ENCODE measurements at regions not wholly inside any gene's neighbourhood (a gene's known extent, or its start where the extent isn't known, plus 50 kb on each side); places are given as distances from the start of the nearest gene placed in this dataset.

- Histone ChIP-seq H3K27ac (no peak overlapping the region), H3K36me3 (no peaks in the 10 kb centered on the region), H3K4me1 (replicated peaks) (no peaks in the 10 kb centered on the region), H3K9me3 (no peaks in the 10 kb centered on the region), H3K27me3 (replicated peaks; ENCODE audit: insufficient read depth) (no peaks in the 10 kb centered on the region), H3K4me3 (no peak overlapping the region)
- intact Hi-C loops (cut with DNase I): no loop called here
- 59% methylated on average over 4 of the region's 4 CpGs for WGBS
- no peak for TF ChIP-seq POLR2AphosphoS5 (IDR thresholded peaks at IDR 0.05)
- no peak for TF ChIP-seq POLR2A (IDR thresholded peaks at IDR 0.05)
- TF ChIP-seq CTCF (IDR thresholded peaks at IDR 0.05): no peak
- DNase-seq (ENCODE audit: low spot score): no peak
Observed at GRCh38 chr12:63394349-63394748, 243.3 kb upstream of the AVPR1A start.

GRCh38 chr12:63389211-63389610 is 238.2 kb upstream of the AVPR1A start:
- intact Hi-C loops (cut with DNase I): no loop called here
- no peak overlapping the region for H3K4me3 ChIP-seq
- no peak for DNase-seq (ENCODE audit: low spot score)
- TF ChIP-seq CTCF (IDR thresholded peaks at IDR 0.05) (no peak), POLR2AphosphoS5 (IDR thresholded peaks at IDR 0.05) (no peak), POLR2A (IDR thresholded peaks at IDR 0.05) (no peak)
- WGBS: 95% methylated on average over 7 of the region's 7 CpGs
- no peaks in the 10 kb centered on the region for H3K9me3 ChIP-seq
- no peak overlapping the region for H3K27ac ChIP-seq
- no peaks in the 10 kb centered on the region for H3K27me3 ChIP-seq (replicated peaks; ENCODE audit: insufficient read depth)
- H3K36me3 ChIP-seq: no peaks in the 10 kb centered on the region
- no peaks in the 10 kb centered on the region for H3K4me1 ChIP-seq (replicated peaks)

- no peak overlapping the region for H3K4me3 ChIP-seq
- TF ChIP-seq POLR2AphosphoS5 (IDR thresholded peaks at IDR 0.05) (no peak), CTCF (IDR thresholded peaks at IDR 0.05) (no peak), POLR2A (IDR thresholded peaks at IDR 0.05) (no peak)
- 70% methylated on average over 4 of the region's 4 CpGs for WGBS
- no peaks in the 10 kb centered on the region for H3K27me3 ChIP-seq (replicated peaks; ENCODE audit: insufficient read depth)
- H3K27ac ChIP-seq: no peak overlapping the region
- no peaks in the 10 kb centered on the region for H3K4me1 ChIP-seq (replicated peaks)
- H3K9me3 ChIP-seq: no peaks in the 10 kb centered on the region
- no peaks in the 10 kb centered on the region for H3K36me3 ChIP-seq
- intact Hi-C loops (cut with DNase I): no loop called here
- DNase-seq (ENCODE audit: low spot score): no peak
Observed at GRCh38 chr12:63387771-63388170, 236.8 kb upstream of the AVPR1A start.

GRCh38 chr12:63382930-63383329 is 231.9 kb upstream of the AVPR1A start:
- intact Hi-C loops (cut with DNase I): no loop called here
- no peak for TF ChIP-seq POLR2A (IDR thresholded peaks at IDR 0.05)
- TF ChIP-seq POLR2AphosphoS5 (IDR thresholded peaks at IDR 0.05): no peak
- no peak for TF ChIP-seq CTCF (IDR thresholded peaks at IDR 0.05)
- no peaks in the 10 kb centered on the region for H3K36me3 ChIP-seq
- no peak for DNase-seq (ENCODE audit: low spot score)
- no peak overlapping the region for H3K4me3 ChIP-seq
- no peaks in the 10 kb centered on the region for H3K27me3 ChIP-seq (replicated peaks; ENCODE audit: insufficient read depth)
- no peaks in the 10 kb centered on the region for H3K9me3 ChIP-seq
- no peaks in the 10 kb centered on the region for H3K4me1 ChIP-seq (replicated peaks)
- no peak overlapping the region for H3K27ac ChIP-seq

GRCh38 chr12:63362791-63363190 is 211.8 kb upstream of the AVPR1A start:
- no peaks in the 10 kb centered on the region for H3K4me1 ChIP-seq (replicated peaks)
- H3K27ac ChIP-seq: no peak overlapping the region
- H3K27me3 ChIP-seq (replicated peaks; ENCODE audit: insufficient read depth): no peaks in the 10 kb centered on the region
- H3K36me3 ChIP-seq: no peaks in the 10 kb centered on the region
- no peak for TF ChIP-seq CTCF (IDR thresholded peaks at IDR 0.05)
- no peak for TF ChIP-seq POLR2AphosphoS5 (IDR thresholded peaks at IDR 0.05)
- no peak for TF ChIP-seq POLR2A (IDR thresholded peaks at IDR 0.05)
- intact Hi-C loops (cut with DNase I): no loop called here
- 74% methylated on average over 1 of the region's 1 CpG for WGBS
- no peak overlapping the region for H3K4me3 ChIP-seq
- no peaks in the 10 kb centered on the region for H3K9me3 ChIP-seq
- no peak for DNase-seq (ENCODE audit: low spot score)

Data from prostate gland (tissue), 2 donors.